ENCODE measurements at regions not wholly inside any gene's neighbourhood (a gene's known extent, or its start where the extent isn't known, plus 50 kb on each side); places are given as distances from the start of the nearest gene placed in this dataset.

DNA sequence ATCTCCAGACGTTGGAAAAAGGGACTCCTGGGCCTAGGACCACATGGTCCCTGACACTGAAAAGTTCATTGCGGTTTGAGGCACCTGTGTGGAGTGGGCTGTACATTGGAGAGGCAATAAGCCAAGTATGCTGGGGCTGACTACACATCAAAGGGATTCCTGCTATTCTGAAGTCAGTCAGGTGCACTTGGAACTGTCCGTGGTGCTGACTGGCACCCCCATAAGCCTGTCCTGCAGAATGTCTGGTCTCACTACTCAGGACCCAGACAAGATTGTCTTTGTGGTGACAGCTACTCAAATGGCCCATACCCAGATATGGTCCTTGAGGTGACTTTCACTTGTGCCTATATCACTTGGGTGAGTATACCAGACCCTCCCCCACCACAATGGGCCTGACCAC, 150.6 kb downstream of the RWDD3 start:
- TF ChIP-seq CTCF (IDR thresholded peaks at IDR 0.05) (no peak), ZFX (IDR thresholded peaks at IDR 0.05; ENCODE audit: borderline replicate concordance) (no peak)
